CD4-positive, alpha-beta memory T cell (primary cell): ENCODE measurements at regions not wholly inside any gene's neighbourhood (a gene's known extent, or its start where the extent isn't known, plus 50 kb on each side); places are given as distances from the start of the nearest gene placed in this dataset.

Source experiments
- CTCF ChIA-PET: fragments of 350-600 bp; sonication (Branson Sonifier 250); formaldehyde crosslinking; loops from one replicate; lab custom pipeline; 2021; ENCODE audit warnings: inconsistent platforms; ENCODE audit not compliant: partially characterized antibody; lab: Charles Lee
- POLR2A ChIA-PET: fragments of 350-600 bp; sonication (Branson Sonifier 250); formaldehyde crosslinking; loops from one replicate; lab custom pipeline; 2021; ENCODE audit not compliant: partially characterized antibody; lab: Charles Lee
- DNase-seq, 5 donors: peaks; one replicate each; pipeline versions ENCODE4 v3.0.0 to v3.0.0-alpha.2; 2020 to 2022; ENCODE audit warnings: mixed read lengths in 1 of 5
- H3K27ac ChIP-seq: one replicate; pipeline ENCODE4 v1.7.0; 2013; ENCODE audit warnings: low read depth, low read length
- H3K27me3 ChIP-seq: 2 replicates; pipeline ENCODE4 v1.7.0; 2013; ENCODE audit warnings: mild to moderate bottlenecking, low read length, moderate library complexity; ENCODE audit not compliant: insufficient read depth
- H3K36me3 ChIP-seq: 2 replicates; pipeline ENCODE4 v1.7.0; 2013; ENCODE audit warnings: mild to moderate bottlenecking, low read length, moderate library complexity; ENCODE audit not compliant: insufficient read depth
- H3K4me1 ChIP-seq: 2 replicates; pipeline ENCODE4 v1.7.0; 2013; ENCODE audit warnings: mild to moderate bottlenecking, low read length, moderate library complexity; ENCODE audit not compliant: insufficient read depth
- H3K4me3 ChIP-seq, 2 donors: one replicate each; pipeline ENCODE4 v1.7.0; 2013; ENCODE audit warnings: low read length in 2 of 2, mild to moderate bottlenecking in 1 of 2
- H3K9me3 ChIP-seq, 2 donors: one replicate each; pipeline ENCODE4 v1.7.0; 2013; ENCODE audit warnings: low read length in 2 of 2, control low read depth in 1 of 2; ENCODE audit not compliant: control insufficient read depth in 1 of 2
- H3K27ac Mint-ChIP-seq, 7 donors: one replicate each; pipeline ENCODE4 v1.8.0; 2020 to 2021; ENCODE audit warnings: mixed read lengths in 7 of 7, mild to moderate bottlenecking in 6 of 7, inconsistent platforms in 3 of 7, moderate library complexity in 3 of 7
- H3K27me3 Mint-ChIP-seq, 2 donors: one replicate each; pipeline ENCODE4 v1.8.0; 2020 to 2021; ENCODE audit warnings: mixed read lengths in 2 of 2
- H3K36me3 Mint-ChIP-seq, 2 donors: one replicate each; pipeline ENCODE4 v1.8.0; 2020 to 2021; ENCODE audit warnings: mixed read lengths in 2 of 2, inconsistent platforms in 1 of 2, mild to moderate bottlenecking in 1 of 2
- H3K4me1 Mint-ChIP-seq, 4 donors: one replicate each; pipeline ENCODE4 v1.8.0; 2020 to 2021; ENCODE audit warnings: mixed read lengths in 4 of 4, mild to moderate bottlenecking in 1 of 4
- H3K4me3 Mint-ChIP-seq, 8 donors: one replicate each; pipeline ENCODE4 v1.8.0; 2020 to 2021; ENCODE audit warnings: mixed read lengths in 8 of 8, mild to moderate bottlenecking in 7 of 8, moderate library complexity in 6 of 8, inconsistent platforms in 3 of 8
- H3K9me3 Mint-ChIP-seq, 8 donors: one replicate each; pipeline ENCODE4 v1.8.0; 2020 to 2021; ENCODE audit warnings: mixed read lengths in 8 of 8, mild to moderate bottlenecking in 5 of 8, inconsistent platforms in 3 of 8, moderate library complexity in 1 of 8
- intact Hi-C: fragments of 100-400 bp; cut with micrococcal nuclease; formaldehyde crosslinking; loops from one replicate; pipeline ENCODE4 v1.15.1; 2023

DNA sequence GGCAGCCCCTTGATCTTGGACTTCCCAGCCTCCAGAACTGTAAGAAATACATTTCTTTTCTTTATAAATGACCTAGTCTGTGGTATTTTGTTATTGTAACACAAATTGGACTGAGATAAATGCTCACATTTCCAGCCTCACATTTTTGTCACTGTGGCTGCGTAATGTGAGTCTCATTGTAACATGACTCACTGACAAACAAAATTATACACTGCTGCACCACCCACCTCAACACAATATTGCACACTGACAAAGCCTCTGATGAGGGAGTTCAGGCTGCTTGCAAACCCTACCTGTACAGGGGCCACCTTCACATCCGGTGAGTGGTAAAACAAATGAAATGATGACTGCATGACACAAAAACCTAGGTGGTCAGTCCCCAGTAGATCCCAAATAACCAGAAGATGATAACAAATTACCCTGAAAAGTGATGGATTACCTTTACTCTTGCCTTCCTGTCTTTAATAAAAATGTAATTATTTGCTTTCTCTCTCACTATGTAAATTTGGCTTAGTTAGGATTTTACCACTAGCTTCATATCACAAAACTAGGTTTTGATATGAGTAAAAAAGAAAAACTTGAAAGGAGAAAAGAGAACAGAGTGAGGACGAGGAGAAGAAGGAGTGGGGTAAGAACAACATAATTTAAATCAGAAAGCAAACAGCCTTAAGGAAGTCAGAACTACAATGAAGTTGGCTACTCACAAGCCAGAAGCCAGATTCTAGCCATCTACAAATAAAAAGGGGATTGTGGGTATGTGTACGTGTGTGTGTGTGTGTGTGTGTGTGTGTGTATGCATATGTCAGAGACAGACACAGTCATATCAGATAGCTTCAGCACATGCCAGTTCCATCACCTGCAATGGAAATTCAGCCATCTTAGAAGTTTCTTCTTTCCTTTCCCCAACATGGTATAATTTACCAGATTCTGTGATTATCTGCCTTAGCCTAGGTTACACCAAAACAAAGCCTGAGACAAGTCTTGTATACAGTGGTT is 53.4 kb upstream of the SESN3 start:
- no peak overlapping the region for H3K4me3 Mint-ChIP-seq
- Histone ChIP-seq H3K36me3 (no peaks in the 10 kb centered on the region), H3K27me3 (no peaks in the 10 kb centered on the region), H3K9me3 (no peaks in the 10 kb centered on the region), H3K4me1 (no peaks in the 10 kb centered on the region), H3K27ac (no peak overlapping the region), H3K4me3 (no peak overlapping the region)
- H3K4me1 Mint-ChIP-seq = no peaks in the 10 kb centered on the region
- CTCF ChIA-PET = no interaction called here
- intact Hi-C loops = no loop called here
- H3K9me3 Mint-ChIP-seq = no peaks in the 10 kb centered on the region
- H3K36me3 Mint-ChIP-seq = no peaks in the 10 kb centered on the region
- no peak overlapping the region for H3K27ac Mint-ChIP-seq
- no peak for DNase-seq
- H3K27me3 Mint-ChIP-seq = peaks cover 0 to 3% of the 10 kb centered on the region in 2 donors
- POLR2A ChIA-PET = no interaction called here

DNA sequence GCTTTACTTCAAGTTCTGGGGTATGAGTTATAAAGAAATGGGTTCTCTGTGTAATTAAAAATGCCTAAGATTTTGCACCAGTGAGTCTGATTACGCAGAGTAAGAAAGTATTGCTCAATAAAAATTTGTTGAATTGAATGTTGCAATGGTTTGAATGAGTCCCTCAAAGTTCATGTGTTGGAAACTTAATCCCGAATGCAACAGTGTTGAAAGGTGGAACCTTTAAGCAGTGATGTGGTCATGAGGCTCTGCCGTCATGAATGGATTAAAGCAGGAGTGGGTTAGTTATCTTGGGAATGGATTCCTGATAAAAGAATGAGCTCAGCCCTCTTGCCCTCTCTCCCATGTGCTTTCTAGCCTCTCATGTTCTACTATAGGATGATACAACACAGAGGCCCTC is 52.6 kb upstream of the SESN3 start:
- Histone ChIP-seq H3K27ac (no peak overlapping the region), H3K4me3 (no peak overlapping the region), H3K9me3 (no peaks in the 10 kb centered on the region), H3K27me3 (no peaks in the 10 kb centered on the region), H3K4me1 (no peaks in the 10 kb centered on the region), H3K36me3 (no peaks in the 10 kb centered on the region)
- H3K4me1 Mint-ChIP-seq = no peaks in the 10 kb centered on the region
- no peaks in the 10 kb centered on the region for H3K36me3 Mint-ChIP-seq
- CTCF ChIA-PET = no interaction called here
- DNase-seq = no peak
- H3K4me3 Mint-ChIP-seq = no peak overlapping the region
- H3K9me3 Mint-ChIP-seq = no peaks in the 10 kb centered on the region
- intact Hi-C loops = no loop called here
- POLR2A ChIA-PET = no interaction called here
- peaks cover 0 to 3% of the 10 kb centered on the region in 2 donors for H3K27me3 Mint-ChIP-seq
- H3K27ac Mint-ChIP-seq = no peak overlapping the region

DNA sequence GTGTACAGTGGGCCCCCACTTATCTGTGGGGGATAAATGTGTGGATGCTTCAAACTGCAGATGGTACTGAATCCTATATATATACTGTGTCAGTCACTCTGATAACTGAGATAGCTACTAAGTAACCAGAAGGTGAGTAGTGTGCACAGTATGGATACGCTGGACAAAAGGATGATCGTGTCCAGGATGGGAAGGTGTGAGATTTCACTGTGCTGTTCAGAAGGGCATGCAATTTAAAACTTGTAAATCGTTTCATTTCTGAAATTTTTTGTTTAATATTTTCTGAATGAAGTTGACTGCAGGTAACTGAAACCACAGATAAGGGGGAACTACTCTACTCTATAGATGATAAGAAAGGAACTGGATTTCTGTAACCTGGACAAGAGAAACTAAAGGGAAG is 52.1 kb upstream of the SESN3 start:
- H3K9me3 Mint-ChIP-seq = no peaks in the 10 kb centered on the region
- Histone ChIP-seq H3K4me1 (no peaks in the 10 kb centered on the region), H3K36me3 (no peaks in the 10 kb centered on the region), H3K4me3 (no peak overlapping the region), H3K9me3 (no peaks in the 10 kb centered on the region), H3K27me3 (no peaks in the 10 kb centered on the region), H3K27ac (no peak overlapping the region)
- POLR2A ChIA-PET = no interaction called here
- H3K27ac Mint-ChIP-seq = no peak overlapping the region
- H3K36me3 Mint-ChIP-seq = no peaks in the 10 kb centered on the region
- no peak for DNase-seq
- H3K27me3 Mint-ChIP-seq = peaks cover 0 to 3% of the 10 kb centered on the region in 2 donors
- no peak overlapping the region for H3K4me3 Mint-ChIP-seq
- CTCF ChIA-PET = no interaction called here
- intact Hi-C loops = no loop called here
- H3K4me1 Mint-ChIP-seq = no peaks in the 10 kb centered on the region

DNA sequence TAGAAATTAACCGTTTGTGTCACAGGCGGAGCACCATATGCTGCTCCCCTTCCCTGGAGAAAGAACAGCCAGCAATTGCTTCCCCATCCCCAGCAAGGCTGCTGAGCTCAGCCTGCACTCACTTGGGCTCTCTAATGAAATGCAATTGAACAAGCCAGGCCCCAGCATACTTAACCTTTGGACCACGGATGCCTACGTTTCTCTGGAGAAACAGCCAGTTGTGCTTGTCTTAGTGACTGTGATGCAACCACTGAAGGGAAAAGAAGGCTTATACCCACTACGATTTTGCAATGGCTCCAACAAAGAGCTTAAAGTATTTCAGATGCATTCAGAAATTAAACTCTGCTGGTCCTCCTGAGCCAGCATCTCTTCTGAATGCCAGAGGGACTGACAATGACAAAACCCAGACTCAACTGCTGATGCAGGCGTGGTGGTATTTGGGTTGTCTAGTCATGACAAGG is 51.3 kb upstream of the SESN3 start:
- Histone ChIP-seq H3K9me3 (no peaks in the 10 kb centered on the region), H3K27me3 (no peaks in the 10 kb centered on the region), H3K36me3 (no peaks in the 10 kb centered on the region), H3K4me1 (no peaks in the 10 kb centered on the region), H3K27ac (no peak overlapping the region), H3K4me3 (no peak overlapping the region)
- ChIA-PET CTCF (no interaction called here), POLR2A (no interaction called here)
- intact Hi-C loops = no loop called here
- Mint-ChIP-seq H3K27ac (no peak overlapping the region), H3K4me3 (no peak overlapping the region), H3K27me3 (peaks cover 0 to 3% of the 10 kb centered on the region in 2 donors), H3K9me3 (no peaks in the 10 kb centered on the region), H3K36me3 (no peaks in the 10 kb centered on the region), H3K4me1 (no peaks in the 10 kb centered on the region)
- DNase-seq = no peak
